ENCODE measurements at regions not wholly inside any gene's neighbourhood (a gene's known extent, or its start where the extent isn't known, plus 50 kb on each side); places are given as distances from the start of the nearest gene placed in this dataset.

GRCh38 chr2:5253263-5253662 lies 438.9 kb upstream of the SOX11 start:
- TF ChIP-seq, protein P1, sequence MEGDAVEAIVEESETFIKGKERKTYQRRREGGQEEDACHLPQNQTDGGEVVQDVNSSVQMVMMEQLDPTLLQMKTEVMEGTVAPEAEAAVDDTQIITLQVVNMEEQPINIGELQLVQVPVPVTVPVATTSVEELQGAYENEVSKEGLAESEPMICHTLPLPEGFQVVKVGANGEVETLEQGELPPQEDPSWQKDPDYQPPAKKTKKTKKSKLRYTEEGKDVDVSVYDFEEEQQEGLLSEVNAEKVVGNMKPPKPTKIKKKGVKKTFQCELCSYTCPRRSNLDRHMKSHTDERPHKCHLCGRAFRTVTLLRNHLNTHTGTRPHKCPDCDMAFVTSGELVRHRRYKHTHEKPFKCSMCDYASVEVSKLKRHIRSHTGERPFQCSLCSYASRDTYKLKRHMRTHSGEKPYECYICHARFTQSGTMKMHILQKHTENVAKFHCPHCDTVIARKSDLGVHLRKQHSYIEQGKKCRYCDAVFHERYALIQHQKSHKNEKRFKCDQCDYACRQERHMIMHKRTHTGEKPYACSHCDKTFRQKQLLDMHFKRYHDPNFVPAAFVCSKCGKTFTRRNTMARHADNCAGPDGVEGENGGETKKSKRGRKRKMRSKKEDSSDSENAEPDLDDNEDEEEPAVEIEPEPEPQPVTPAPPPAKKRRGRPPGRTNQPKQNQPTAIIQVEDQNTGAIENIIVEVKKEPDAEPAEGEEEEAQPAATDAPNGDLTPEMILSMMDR (IDR thresholded peaks at IDR 0.05): no peak
- TF ChIP-seq ZFX (IDR thresholded peaks at IDR 0.05; ENCODE audit: borderline replicate concordance): no peak
- H3K27ac ChIP-seq: no peak overlapping the region

DNA sequence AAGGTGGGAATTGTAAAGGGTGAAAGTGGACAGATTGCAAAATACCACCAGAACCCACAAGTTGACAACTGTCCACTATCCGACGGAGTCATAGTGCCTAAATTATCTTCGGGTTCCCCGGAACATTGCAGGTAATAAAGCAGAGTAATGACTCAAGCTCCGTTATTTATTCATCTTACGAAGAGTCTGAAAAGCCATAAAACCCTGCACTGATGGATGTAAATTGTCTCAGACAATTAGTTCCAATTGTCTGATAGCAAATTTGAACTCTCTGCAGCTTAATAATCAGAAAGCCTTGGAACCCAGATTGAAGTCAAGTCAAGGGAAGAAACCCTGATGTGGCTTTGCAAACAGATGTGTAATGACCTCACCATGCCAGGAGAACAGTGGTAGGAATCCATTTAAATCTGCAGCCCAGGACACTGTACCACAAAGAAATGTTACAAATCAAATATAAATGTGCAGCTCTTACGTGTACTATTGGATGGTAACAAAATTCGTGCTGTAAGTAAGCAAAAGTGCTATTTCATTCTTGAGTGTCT lies 437.3 kb upstream of the SOX11 start:
- TF ChIP-seq, protein P1 (IDR thresholded peaks at IDR 0.05): no peak
- TF ChIP-seq ZFX (IDR thresholded peaks at IDR 0.05; ENCODE audit: borderline replicate concordance): no peak
- H3K27ac ChIP-seq: no peak overlapping the region

DNA sequence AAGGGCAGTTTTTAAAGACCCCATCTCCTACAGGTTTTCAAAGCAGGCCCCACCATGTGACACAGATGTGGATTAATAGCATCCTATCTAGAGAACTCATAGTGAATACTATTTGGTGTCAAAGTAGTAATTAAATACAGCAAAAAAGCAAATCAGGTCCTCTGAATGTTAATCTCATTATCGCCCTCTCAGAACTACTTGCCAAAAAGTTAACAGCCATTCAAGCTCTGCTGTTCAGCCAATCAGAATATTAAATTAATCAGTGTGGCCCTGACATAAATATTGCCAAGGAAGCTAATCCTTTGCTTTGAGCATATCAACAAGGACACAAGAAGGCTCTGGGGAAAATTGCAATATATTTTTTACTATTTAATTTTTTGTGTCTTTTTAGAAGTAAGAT lies 428.9 kb upstream of the SOX11 start:
- no peak for TF ChIP-seq ZFX (IDR thresholded peaks at IDR 0.05; ENCODE audit: borderline replicate concordance)
- TF ChIP-seq, protein P1 (IDR thresholded peaks at IDR 0.05): no peak
- no peak overlapping the region for H3K27ac ChIP-seq

GRCh38 chr2:5264361-5264760 lies 427.8 kb upstream of the SOX11 start:
- no peak overlapping the region for H3K27ac ChIP-seq
- TF ChIP-seq, protein P1 (IDR thresholded peaks at IDR 0.05): no peak
- no peak for TF ChIP-seq ZFX (IDR thresholded peaks at IDR 0.05; ENCODE audit: borderline replicate concordance)

DNA sequence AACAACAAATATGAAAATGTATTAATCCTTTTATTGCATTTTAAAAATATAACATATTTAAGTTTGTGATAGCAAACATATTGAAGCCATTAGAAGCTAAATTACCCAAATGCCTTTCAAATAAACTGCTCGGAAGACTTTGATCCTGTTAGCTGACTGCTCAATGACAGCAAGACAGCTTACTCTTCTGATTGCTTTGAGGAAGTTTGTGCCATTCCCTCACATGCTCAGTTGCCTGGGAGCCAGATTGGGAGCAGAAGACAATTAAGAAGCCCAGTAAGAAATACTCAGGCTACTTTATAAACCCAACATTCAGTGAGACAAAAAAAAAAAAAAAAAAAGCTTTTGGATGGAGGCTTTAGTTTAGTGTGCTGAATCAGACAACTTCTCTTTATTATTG lies 407.1 kb upstream of the SOX11 start:
- no peak overlapping the region for H3K27ac ChIP-seq
- TF ChIP-seq ZFX (IDR thresholded peaks at IDR 0.05; ENCODE audit: borderline replicate concordance): no peak
- TF ChIP-seq, protein P1 (IDR thresholded peaks at IDR 0.05): no peak

- no peak overlapping the region for H3K27ac ChIP-seq
- no peak for TF ChIP-seq ZFX (IDR thresholded peaks at IDR 0.05; ENCODE audit: borderline replicate concordance)
- TF ChIP-seq, protein P1 (IDR thresholded peaks at IDR 0.05): no peak
Measured at GRCh38 chr2:5285872-5286769, 406.1 kb upstream of the SOX11 start.
